HCT116 (cell line): ENCODE measurements at regions not wholly inside any gene's neighbourhood (a gene's known extent, or its start where the extent isn't known, plus 50 kb on each side); places are given as distances from the start of the nearest gene placed in this dataset.

ENCODE experiments used
- POLR2A ChIP-seq: IDR thresholded peaks from 2 replicates; pipeline ENCODE4 v1.7.0; 2011; ENCODE audit warnings: borderline replicate concordance; ENCODE audit not compliant: insufficient read depth, insufficient read length; ENCODE audit errors: extremely low read depth
- TF ChIP-seq, protein P1 (sequence below), 3 experiments: fragments of 200-600 bp in 1 of 3; sonication (generic) in 1 of 3; IDR thresholded peaks in 2 of 3; conservative IDR thresholded peaks in 1 of 3; 2 replicates each; pipeline ENCODE4 v1.5.1; 2012 to 2017; ENCODE audit warnings: low read depth in 2 of 3, low read length in 2 of 3, antibody characterized with exemption in 1 of 3, borderline replicate concordance in 1 of 3, control low read depth in 1 of 3, mild to moderate bottlenecking in 1 of 3, mixed read lengths in 1 of 3, mixed run types in 1 of 3, moderate library complexity in 1 of 3; ENCODE audit not compliant: insufficient read depth in 1 of 3
- TF ChIP-seq, protein P2 (sequence below): IDR thresholded peaks from 2 replicates; pipeline ENCODE4 v1.6.1; 2012; ENCODE audit warnings: low read depth
- TF ChIP-seq, protein P3 (sequence below): IDR thresholded peaks from 2 replicates; pipeline ENCODE4 v1.6.1; 2012

DNA sequence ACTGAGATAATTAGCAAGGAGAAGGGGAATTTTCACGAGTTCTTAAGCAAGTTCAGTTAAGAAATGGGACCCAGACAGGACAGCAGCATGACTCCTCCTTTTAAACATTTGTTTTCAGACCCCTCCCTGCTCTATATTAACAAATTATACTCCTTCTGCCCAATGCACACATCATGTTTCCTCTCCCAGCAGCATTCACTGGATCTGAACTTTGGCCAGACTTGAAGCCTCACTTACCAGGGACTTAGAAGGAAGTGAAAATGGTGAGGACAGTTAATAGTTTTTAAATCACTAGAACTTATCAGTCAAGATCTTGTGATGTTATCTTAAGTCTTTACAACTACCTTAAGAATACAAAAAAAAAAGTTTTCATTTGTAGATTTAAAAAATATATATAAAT is 1174.7 kb upstream of the MAP3K7 start:
- TF ChIP-seq, protein P1, sequence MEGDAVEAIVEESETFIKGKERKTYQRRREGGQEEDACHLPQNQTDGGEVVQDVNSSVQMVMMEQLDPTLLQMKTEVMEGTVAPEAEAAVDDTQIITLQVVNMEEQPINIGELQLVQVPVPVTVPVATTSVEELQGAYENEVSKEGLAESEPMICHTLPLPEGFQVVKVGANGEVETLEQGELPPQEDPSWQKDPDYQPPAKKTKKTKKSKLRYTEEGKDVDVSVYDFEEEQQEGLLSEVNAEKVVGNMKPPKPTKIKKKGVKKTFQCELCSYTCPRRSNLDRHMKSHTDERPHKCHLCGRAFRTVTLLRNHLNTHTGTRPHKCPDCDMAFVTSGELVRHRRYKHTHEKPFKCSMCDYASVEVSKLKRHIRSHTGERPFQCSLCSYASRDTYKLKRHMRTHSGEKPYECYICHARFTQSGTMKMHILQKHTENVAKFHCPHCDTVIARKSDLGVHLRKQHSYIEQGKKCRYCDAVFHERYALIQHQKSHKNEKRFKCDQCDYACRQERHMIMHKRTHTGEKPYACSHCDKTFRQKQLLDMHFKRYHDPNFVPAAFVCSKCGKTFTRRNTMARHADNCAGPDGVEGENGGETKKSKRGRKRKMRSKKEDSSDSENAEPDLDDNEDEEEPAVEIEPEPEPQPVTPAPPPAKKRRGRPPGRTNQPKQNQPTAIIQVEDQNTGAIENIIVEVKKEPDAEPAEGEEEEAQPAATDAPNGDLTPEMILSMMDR (IDR thresholded peaks at IDR 0.05 in 2 of 3, conservative IDR thresholded peaks at IDR 0.05 in 1 of 3; ENCODE audit: borderline replicate concordance in 1 of 3, insufficient read depth in 1 of 3, low read depth in 2 of 3, low read length in 2 of 3) = no peak
- no peak for TF ChIP-seq POLR2A
- TF ChIP-seq, protein P2, sequence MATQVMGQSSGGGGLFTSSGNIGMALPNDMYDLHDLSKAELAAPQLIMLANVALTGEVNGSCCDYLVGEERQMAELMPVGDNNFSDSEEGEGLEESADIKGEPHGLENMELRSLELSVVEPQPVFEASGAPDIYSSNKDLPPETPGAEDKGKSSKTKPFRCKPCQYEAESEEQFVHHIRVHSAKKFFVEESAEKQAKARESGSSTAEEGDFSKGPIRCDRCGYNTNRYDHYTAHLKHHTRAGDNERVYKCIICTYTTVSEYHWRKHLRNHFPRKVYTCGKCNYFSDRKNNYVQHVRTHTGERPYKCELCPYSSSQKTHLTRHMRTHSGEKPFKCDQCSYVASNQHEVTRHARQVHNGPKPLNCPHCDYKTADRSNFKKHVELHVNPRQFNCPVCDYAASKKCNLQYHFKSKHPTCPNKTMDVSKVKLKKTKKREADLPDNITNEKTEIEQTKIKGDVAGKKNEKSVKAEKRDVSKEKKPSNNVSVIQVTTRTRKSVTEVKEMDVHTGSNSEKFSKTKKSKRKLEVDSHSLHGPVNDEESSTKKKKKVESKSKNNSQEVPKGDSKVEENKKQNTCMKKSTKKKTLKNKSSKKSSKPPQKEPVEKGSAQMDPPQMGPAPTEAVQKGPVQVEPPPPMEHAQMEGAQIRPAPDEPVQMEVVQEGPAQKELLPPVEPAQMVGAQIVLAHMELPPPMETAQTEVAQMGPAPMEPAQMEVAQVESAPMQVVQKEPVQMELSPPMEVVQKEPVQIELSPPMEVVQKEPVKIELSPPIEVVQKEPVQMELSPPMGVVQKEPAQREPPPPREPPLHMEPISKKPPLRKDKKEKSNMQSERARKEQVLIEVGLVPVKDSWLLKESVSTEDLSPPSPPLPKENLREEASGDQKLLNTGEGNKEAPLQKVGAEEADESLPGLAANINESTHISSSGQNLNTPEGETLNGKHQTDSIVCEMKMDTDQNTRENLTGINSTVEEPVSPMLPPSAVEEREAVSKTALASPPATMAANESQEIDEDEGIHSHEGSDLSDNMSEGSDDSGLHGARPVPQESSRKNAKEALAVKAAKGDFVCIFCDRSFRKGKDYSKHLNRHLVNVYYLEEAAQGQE = no peak
- TF ChIP-seq, protein P3, sequence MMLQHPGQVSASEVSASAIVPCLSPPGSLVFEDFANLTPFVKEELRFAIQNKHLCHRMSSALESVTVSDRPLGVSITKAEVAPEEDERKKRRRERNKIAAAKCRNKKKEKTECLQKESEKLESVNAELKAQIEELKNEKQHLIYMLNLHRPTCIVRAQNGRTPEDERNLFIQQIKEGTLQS = no peak
